SK-N-MC (cell line): ENCODE measurements at regions not wholly inside any gene's neighbourhood (a gene's known extent, or its start where the extent isn't known, plus 50 kb on each side); places are given as distances from the start of the nearest gene placed in this dataset.
"Not testable (repeated sequence)": the region's sequence is repeated elsewhere in the genome, so short reads cannot be mapped to it uniquely, and the experiment has no call there.

Experiments
- DNase-seq: peaks from one replicate; pipeline ENCODE4 v3.0.0-alpha.2; 2011; ENCODE audit warnings: low read depth, low spot score
- H3K27ac ChIP-seq: fragments of 200-600 bp; sonication (generic); 2 replicates; pipeline ENCODE4 v1.5.1; 2016; ENCODE audit warnings: mixed run types
- H3K36me3 ChIP-seq: fragments of 200-600 bp; sonication (generic); 2 replicates; pipeline ENCODE4 v1.6.1; 2017; ENCODE audit warnings: antibody characterized with exemption, low read length, mixed read lengths; ENCODE audit not compliant: insufficient read depth
- H3K4me3 ChIP-seq: fragments of 200-600 bp; sonication (generic); 2 replicates; pipeline ENCODE4 v1.5.1; 2016
- H3K9ac ChIP-seq: fragments of 200-600 bp; sonication (generic); 2 replicates; pipeline ENCODE4 v1.8.0; 2017; ENCODE audit warnings: mixed run types, mixed read lengths; ENCODE audit not compliant: insufficient read length
- H3K9me3 ChIP-seq: fragments of 200-600 bp; sonication (generic); 2 replicates; pipeline ENCODE4 v1.6.1; 2017; ENCODE audit warnings: low read depth, mild to moderate bottlenecking, antibody characterized with exemption, low read length, moderate library complexity, mixed read lengths
- EZH2 ChIP-seq: fragments of 200-600 bp; sonication (generic); IDR thresholded peaks from one replicate; pipeline ENCODE4 v1.6.1; 2017; ENCODE audit warnings: antibody characterized with exemption
- FOXP2 ChIP-seq: optimal IDR thresholded peaks from 2 replicates; pipeline ENCODE3; 2011; ENCODE audit warnings: mild to moderate bottlenecking, moderate library complexity; ENCODE audit not compliant: insufficient read depth; ENCODE audit errors: extremely low read length, control extremely low read depth
- POLR2AphosphoS5 ChIP-seq: IDR thresholded peaks from 2 replicates; pipeline ENCODE4 v1.6.1; 2012; ENCODE audit warnings: mild to moderate bottlenecking, low read depth, low read length, borderline replicate concordance

DNA sequence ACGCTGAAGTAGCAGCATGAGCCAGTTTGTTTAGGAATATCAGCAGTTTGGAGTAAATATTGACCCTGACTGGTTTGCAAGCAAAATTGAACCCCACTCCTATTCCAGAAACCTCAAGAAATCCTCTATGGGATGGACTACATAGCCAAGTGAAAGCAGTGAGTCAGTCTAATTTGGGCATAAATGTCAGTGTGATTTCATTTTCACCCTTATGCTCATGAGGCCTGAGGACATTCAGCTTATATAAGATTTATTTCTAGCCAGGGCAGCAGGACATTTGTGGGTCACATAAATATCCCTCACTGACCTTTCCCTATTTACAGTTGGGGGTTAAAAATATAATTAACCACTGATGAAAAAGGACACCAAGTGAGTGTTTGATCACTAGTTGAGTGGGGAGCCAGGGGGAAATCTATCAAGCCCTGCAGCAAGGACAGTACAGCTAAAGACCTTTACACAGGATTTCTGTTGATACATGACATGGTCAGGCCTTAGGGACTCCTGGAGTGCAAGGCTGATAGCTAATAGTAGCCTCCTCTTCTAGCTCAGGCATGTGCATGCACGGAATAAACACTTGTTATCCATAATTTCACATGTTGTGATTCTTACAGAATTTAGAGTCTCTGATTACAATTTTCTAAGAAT, 996.9 kb upstream of the GRIA3 start:
- Histone ChIP-seq H3K27ac (no peak overlapping the region), H3K4me3 (no peak overlapping the region), H3K9ac (no peak overlapping the region), H3K36me3 (no peaks in the 10 kb centered on the region), H3K9me3 (no peaks in the 10 kb centered on the region)
- no peak for DNase-seq
- TF ChIP-seq POLR2AphosphoS5, result no peak
- TF ChIP-seq EZH2, result no peak
- no peak for TF ChIP-seq FOXP2

- no peaks in the 10 kb centered on the region for H3K36me3 ChIP-seq
- no peak overlapping the region for H3K4me3 ChIP-seq
- no peak overlapping the region for H3K9ac ChIP-seq
- H3K9me3 ChIP-seq, result no peaks in the 10 kb centered on the region
- DNase-seq, result no peak
- TF ChIP-seq FOXP2 (no peak), EZH2 (no peak), POLR2AphosphoS5 (no peak)
- no peak overlapping the region for H3K27ac ChIP-seq
These were observed 995.3 kb upstream of the GRIA3 start for GRCh38 chrX:122188751-122189150.

- DNase-seq, result no peak
- Histone ChIP-seq H3K4me3 (no peak overlapping the region), H3K9ac (no peak overlapping the region), H3K9me3 (no peaks in the 10 kb centered on the region), H3K27ac (no peak overlapping the region), H3K36me3 (no peaks in the 10 kb centered on the region)
- no peak for TF ChIP-seq FOXP2
- no peak for TF ChIP-seq EZH2
- TF ChIP-seq POLR2AphosphoS5, result no peak
These were observed 987.7 kb upstream of the GRIA3 start for GRCh38 chrX:122196343-122196742.

DNA sequence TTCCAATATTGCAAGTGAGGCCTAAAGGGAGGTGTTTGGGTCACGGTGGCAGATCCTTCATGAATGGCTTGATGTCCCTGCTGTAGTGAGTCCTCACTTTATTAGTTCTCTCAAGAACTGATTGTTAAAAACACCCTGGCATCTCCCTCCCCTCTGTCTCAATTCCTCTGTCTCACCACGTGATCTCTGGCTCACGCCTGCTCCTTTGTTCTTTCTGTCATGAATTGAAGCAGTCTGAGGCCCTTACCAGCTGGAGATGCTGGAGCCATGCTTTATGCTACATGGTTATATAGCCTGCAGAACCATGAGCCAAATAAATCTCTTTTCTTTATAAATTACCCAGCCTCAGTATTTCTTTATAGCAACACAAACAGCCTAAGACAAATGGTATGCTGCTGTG, 980.7 kb upstream of the GRIA3 start:
- Histone ChIP-seq H3K9ac (no peak overlapping the region), H3K36me3 (no peaks in the 10 kb centered on the region), H3K4me3 (no peak overlapping the region), H3K27ac (no peak overlapping the region), H3K9me3 (no peaks in the 10 kb centered on the region)
- TF ChIP-seq POLR2AphosphoS5 (no peak), FOXP2 (no peak), EZH2 (no peak)
- no peak for DNase-seq

DNA sequence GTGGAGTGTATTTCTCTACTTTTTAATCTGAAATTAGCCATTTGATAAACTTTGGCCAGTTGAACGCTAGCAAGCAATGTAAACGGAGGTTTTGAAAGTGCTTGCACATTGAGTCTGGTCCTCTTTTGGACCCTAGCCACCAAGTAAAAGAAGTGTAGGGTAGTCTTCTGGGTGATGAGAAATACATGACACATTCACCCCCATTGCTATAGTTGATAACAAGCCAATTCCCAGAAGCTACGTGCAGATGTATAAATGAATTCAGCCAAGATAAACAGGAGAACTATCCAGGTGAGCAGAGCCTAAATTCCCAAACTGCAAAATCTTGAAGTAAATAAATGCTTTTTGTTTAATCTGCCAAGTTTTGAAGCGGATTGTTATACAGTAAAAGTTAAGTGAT, 965.4 kb upstream of the GRIA3 start:
- Histone ChIP-seq H3K36me3 (no peaks in the 10 kb centered on the region), H3K9me3 (no peaks in the 10 kb centered on the region), H3K4me3 (no peak overlapping the region), H3K27ac (no peak overlapping the region), H3K9ac (no peak overlapping the region)
- TF ChIP-seq EZH2 (no peak), FOXP2 (no peak), POLR2AphosphoS5 (no peak)
- DNase-seq, result no peak

- no peak for TF ChIP-seq EZH2
- no peak for TF ChIP-seq POLR2AphosphoS5
- no peak for TF ChIP-seq FOXP2
- DNase-seq, result no peak
- Histone ChIP-seq H3K9ac (no peak overlapping the region), H3K36me3 (no peaks in the 10 kb centered on the region), H3K4me3 (no peak overlapping the region), H3K27ac (no peak overlapping the region), H3K9me3 (no peaks in the 10 kb centered on the region)
These were observed 964.9 kb upstream of the GRIA3 start for GRCh38 chrX:122219226-122219625.

DNA sequence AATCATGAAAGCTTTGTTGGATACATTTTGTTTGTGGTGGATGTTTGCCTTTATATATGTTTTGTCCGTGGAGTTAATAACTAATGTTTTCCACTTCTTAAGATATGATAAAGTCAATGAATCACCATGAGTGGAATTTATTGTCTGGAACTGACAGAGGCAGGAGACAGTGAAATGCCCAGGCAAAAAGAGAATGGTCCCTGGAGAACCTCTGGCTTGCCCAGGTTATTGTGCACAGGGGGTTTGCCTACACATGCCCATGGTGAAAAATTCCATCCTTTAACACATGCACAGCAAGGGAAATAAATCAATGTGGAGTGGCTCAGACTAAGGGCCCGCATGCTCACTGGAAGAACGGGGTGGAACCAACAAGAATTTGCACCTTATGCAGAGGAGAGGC, 964.3 kb upstream of the GRIA3 start:
- H3K9me3 ChIP-seq, result no peaks in the 10 kb centered on the region
- H3K27ac ChIP-seq, result no peak overlapping the region
- TF ChIP-seq FOXP2 (no peak), POLR2AphosphoS5 (no peak), EZH2 (no peak)
- H3K4me3 ChIP-seq, result no peak overlapping the region
- no peak overlapping the region for H3K9ac ChIP-seq
- no peak for DNase-seq
- no peaks in the 10 kb centered on the region for H3K36me3 ChIP-seq

DNA sequence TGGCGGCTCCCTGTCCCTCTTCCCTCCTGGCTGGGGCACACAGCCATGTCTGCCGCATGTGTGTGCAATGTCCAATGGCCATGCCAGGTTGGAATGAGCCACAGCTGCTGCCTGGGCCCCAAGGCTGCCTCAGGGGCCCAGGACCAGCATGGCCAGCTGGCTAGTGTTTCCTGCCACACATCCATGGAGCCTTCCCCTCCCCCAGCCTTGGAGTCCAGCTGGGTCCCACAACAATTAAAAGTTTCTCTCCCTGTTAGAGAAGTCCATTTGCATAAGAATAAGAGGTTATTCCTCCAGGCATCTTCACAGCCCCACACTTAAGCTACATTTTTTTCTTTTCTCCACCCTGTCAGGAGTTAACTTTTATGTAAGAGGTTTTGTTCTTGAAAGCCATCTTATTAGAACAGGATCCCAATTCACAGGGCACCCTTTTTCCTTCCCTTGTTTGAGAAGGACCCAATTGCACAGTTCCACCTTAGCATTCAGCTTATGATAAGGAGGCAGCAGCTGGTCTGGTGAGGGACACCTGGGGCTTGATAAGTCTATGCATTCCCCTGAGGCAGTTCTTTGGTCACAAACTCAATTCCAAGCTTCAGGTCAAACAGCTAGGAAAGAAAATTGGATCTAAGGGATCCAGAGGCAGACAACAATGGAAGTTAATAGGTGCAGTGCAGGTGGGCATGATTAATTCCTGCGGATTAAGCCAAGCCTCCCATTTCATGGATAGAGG, 963.3 kb upstream of the GRIA3 start:
- no peak for TF ChIP-seq POLR2AphosphoS5
- TF ChIP-seq FOXP2, result no peak
- no peak for TF ChIP-seq EZH2
- H3K27ac ChIP-seq, result no peak overlapping the region
- H3K4me3 ChIP-seq, result no peak overlapping the region

GRCh38 chrX:122221810-122222209, 962.3 kb upstream of the GRIA3 start:
- not testable (repeated sequence) for H3K9ac ChIP-seq, H3K9me3 ChIP-seq, H3K36me3 ChIP-seq, H3K27ac ChIP-seq, H3K4me3 ChIP-seq, DNase-seq

More for the DNA sequence above, 963.3 kb upstream of the GRIA3 start:
- DNase-seq, result no peak
- no peaks in the 10 kb centered on the region for H3K36me3 ChIP-seq
- H3K9ac ChIP-seq, result no peak overlapping the region
- H3K9me3 ChIP-seq, result no peaks in the 10 kb centered on the region

- not testable (repeated sequence) for H3K27ac ChIP-seq, H3K4me3 ChIP-seq, H3K36me3 ChIP-seq, H3K9ac ChIP-seq, DNase-seq, H3K9me3 ChIP-seq
These were observed 959.9 kb upstream of the GRIA3 start for GRCh38 chrX:122224137-122224536.
